NT2/D1 (cell line): ENCODE measurements at regions not wholly inside any gene's neighbourhood (a gene's known extent, or its start where the extent isn't known, plus 50 kb on each side); places are given as distances from the start of the nearest gene placed in this dataset.

Experiments used
- SUZ12 ChIP-seq: IDR thresholded peaks from 2 replicates; pipeline ENCODE4 v1.6.1; 2011; ENCODE audit not compliant: insufficient read length, insufficient read depth; ENCODE audit errors: extremely low read depth
- ZNF274 ChIP-seq: IDR thresholded peaks from 2 replicates; pipeline ENCODE4 v1.6.1; 2011; ENCODE audit warnings: mild to moderate bottlenecking, low read depth, low read length

DNA sequence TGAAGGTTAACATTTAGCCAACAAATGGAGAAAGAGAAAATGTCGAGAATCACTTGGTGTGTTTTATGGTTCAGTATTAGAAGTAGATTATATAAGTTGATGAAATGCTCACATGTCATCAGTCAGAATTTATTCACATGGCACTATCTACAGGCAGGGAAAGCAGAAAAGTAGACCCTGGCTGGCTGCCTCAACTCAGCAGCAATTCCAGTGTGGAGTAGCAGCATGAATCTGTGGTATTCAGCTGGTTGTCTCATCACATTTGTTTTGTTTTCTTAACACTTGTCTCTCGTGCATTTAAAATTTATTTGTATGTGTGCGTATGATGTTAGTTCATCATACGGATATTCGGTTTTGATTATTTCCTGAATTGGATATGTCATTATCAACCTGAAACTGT is 153.5 kb upstream of the OR13F1 start:
- TF ChIP-seq SUZ12, result no peak
- TF ChIP-seq ZNF274, result no peak
